AML-193 (cell line): ENCODE measurements at regions not wholly inside any gene's neighbourhood (a gene's known extent, or its start where the extent isn't known, plus 50 kb on each side); places are given as distances from the start of the nearest gene placed in this dataset.

Source experiments
- DNase-seq, 2 experiments: peaks; one replicate each; lab custom pipeline; 2025; lab: John Stamatoyannopoulos, UW

- DNase-seq: no peak
These were observed 322.7 kb upstream of the PLET1 start for GRCh38 chr11:112583261-112583893.

GRCh38 chr11:112584672-112585071 is 324.0 kb upstream of the PLET1 start:
- DNase-seq: no peak

GRCh38 chr11:112587664-112588063 is 327.0 kb upstream of the PLET1 start:
- DNase-seq: no peak

GRCh38 chr11:112588252-112588694 is 327.6 kb upstream of the PLET1 start:
- peak; percentile 58 to 72 for DNase-seq

- DNase-seq: no peak
These were observed 328.5 kb upstream of the PLET1 start for GRCh38 chr11:112589155-112589554.

GRCh38 chr11:112590764-112591163 is 330.1 kb upstream of the PLET1 start:
- DNase-seq: no peak

GRCh38 chr11:112593440-112593839 is 332.8 kb upstream of the PLET1 start:
- DNase-seq: no peak

- DNase-seq: no peak
These were observed 335.7 kb upstream of the PLET1 start for GRCh38 chr11:112596324-112596723.

- no peak for DNase-seq
These were observed 336.7 kb upstream of the PLET1 start for GRCh38 chr11:112597286-112597790.

GRCh38 chr11:112599265-112599664 is 338.6 kb upstream of the PLET1 start:
- no peak for DNase-seq

GRCh38 chr11:112599856-112600533 is 339.3 kb upstream of the PLET1 start:
- no peak for DNase-seq

- no peak for DNase-seq
These were observed 344.5 kb upstream of the PLET1 start for GRCh38 chr11:112605093-112605666.

- no peak for DNase-seq
These were observed 346.0 kb upstream of the PLET1 start for GRCh38 chr11:112606656-112607055.

GRCh38 chr11:112608509-112608908 is 347.8 kb upstream of the PLET1 start:
- no peak for DNase-seq

GRCh38 chr11:112610494-112610893 is 349.8 kb upstream of the PLET1 start:
- no peak for DNase-seq

- DNase-seq: no peak
These were observed 350.0 kb upstream of the NCAM1 start for GRCh38 chr11:112610996-112611750.

GRCh38 chr11:112611771-112612170 is 349.4 kb upstream of the NCAM1 start:
- DNase-seq: no peak

- no peak for DNase-seq
These were observed 348.9 kb upstream of the NCAM1 start for GRCh38 chr11:112612250-112612849.

GRCh38 chr11:112613051-112613972 is 347.9 kb upstream of the NCAM1 start:
- no peak for DNase-seq

GRCh38 chr11:112614605-112615004 is 346.6 kb upstream of the NCAM1 start:
- no peak for DNase-seq

GRCh38 chr11:112615238-112615637 is 346.0 kb upstream of the NCAM1 start:
- no peak for DNase-seq
